Hematopoietic multipotent progenitor cell treated with erythropoietin and hydrocortisone succinate and interleukin-3 and kit ligand, for 17 days (in vitro differentiated cells): ENCODE measurements at regions not wholly inside any gene's neighbourhood (a gene's known extent, or its start where the extent isn't known, plus 50 kb on each side); places are given as distances from the start of the nearest gene placed in this dataset.

Source experiments
- DNase-seq: peaks from one replicate; pipeline ENCODE4 v3.0.0-alpha.2; 2015; ENCODE audit warnings: low spot score

- DNase-seq, result no peak
These were observed 282.8 kb upstream of the FOXQ1 start for GRCh38 chr6:1029141-1029540.

DNA sequence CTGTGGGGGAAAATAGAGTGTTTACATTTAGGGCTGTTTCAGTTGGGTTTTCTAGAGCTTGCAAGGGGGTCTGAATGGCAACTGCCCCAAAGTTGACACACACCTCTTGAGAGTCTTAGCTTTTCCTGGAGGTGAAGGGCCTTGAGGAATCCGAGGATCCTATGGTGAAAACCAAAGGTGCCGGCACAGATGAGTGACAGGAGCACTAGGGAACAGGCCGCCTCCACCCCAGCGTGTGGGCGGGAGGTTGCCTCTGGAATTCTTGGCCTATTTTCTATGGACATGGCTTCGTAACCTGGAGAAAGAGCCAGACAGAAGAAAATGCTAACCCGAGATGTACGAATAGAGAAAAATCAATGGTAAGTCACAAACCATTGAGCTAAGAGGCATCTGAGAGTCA is 283.2 kb upstream of the FOXQ1 start:
- no peak for DNase-seq

GRCh38 chr6:1027795-1028569 is 283.9 kb upstream of the FOXQ1 start:
- DNase-seq, result no peak

GRCh38 chr6:1027109-1027794 is 284.6 kb upstream of the FOXQ1 start:
- no peak for DNase-seq

DNA sequence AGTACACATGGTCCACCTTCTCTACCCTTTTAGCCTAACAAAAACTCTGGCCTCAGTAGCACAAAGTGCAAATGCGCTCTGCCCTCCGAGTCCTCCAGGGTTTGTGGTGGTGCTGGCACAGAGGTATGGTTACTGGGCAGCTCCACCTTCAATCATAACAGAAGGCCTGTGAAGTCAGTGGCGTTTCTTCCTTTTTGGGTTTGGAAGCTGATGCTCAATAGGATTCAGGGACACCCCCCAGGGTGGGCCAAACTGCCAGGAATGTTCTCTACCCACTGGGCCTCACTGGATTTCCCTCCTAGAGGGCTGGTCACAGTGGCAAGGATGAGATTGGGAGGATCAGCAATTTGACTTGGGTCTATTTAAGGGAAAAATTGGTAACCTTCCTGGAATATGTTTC is 286.1 kb upstream of the FOXQ1 start:
- no peak for DNase-seq

DNA sequence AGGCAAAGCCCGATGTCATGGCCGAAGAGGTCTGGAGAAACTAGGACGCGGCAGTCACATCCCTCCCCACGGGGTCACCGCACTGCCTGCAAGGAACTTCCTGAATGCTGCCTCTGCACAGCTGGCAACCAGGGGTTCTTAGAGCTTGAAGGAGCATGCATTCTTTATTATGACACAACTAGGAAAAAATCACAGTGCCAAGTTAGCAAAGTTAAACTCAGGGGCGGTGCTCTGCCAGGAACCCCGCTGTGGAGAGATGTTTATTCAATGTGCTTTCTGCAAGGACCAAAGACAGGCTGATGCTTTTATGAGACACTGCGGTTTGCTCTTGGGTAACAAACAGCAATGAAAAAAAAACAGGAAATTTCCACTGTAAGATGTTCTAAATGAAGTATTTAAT is 287.3 kb upstream of the FOXQ1 start:
- no peak for DNase-seq

DNA sequence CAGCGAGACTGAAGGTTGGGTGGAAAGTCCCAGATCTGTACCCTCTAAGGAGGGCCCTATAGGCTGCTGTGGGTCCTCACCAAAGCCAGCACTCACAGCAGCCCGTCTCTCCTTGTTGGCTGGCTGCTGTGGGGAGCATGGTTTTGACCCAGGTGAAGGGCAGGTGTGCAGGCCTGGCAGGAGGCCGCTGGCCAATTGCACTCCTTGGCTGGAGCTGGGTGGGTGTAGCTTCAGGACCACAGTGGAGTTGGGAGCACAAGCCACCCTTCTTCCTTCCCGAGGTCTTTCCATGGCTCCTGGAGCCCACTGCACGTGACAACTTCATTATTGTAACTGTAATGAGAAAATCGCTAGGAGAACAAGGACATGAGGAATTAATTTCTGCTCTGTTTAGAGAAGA is 287.7 kb upstream of the FOXQ1 start:
- DNase-seq, result no peak

GRCh38 chr6:1023229-1023628 is 288.7 kb upstream of the FOXQ1 start:
- DNase-seq, result no peak

GRCh38 chr6:1022719-1023118 is 289.2 kb upstream of the FOXQ1 start:
- DNase-seq, result no peak

GRCh38 chr6:1020837-1021236 is 291.1 kb upstream of the FOXQ1 start:
- no peak for DNase-seq

GRCh38 chr6:1020133-1020532 is 291.8 kb upstream of the FOXQ1 start:
- no peak for DNase-seq

GRCh38 chr6:1018041-1018440 is 293.9 kb upstream of the FOXQ1 start:
- no peak for DNase-seq

DNA sequence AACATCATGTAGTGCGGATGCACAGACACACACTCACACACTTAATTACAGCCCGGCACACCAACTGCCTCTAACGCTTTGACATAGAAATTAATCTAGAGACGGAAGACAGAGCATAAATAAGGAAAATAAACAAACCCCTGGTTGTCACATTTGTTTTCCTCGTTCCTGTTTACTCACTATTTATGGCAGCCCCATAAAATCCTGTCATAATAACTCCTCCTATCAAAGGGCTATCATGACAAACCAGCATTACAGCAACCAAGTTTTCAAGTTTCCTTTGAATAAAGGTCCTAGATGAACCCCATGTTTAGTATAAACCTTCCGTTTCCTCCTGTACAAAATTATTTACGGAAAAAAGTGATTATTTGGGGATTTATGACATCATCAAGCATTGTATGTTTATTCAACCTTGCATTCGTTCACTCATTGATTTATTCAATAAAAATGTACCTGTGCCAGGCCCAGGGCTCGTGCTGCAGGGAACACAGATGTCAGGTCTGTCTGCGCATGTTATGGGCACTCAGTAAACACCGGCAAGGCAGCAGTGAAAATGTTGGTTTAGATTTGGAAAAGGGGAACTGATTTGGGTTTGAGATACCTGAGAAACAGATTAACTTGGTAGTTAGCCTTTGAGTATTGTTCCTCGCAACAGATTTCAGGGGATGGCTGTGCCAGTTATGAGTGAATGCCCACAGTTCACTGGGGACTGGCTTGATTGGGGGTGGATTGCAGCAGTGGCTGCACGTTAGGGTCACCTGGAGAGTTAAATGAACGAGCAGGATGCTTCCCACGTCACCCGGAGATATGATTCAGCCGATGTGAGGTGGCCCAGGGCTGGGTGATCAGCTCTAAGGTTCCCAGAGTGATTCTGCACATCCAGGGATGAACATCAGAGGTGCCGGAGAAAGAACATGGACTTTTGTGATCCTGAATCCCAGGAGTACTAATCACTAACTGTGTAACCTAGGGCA is 295.3 kb upstream of the FOXQ1 start:
- no peak for DNase-seq

- no peak for DNase-seq
These were observed 296.1 kb upstream of the FOXQ1 start for GRCh38 chr6:1015825-1016224.

- DNase-seq, result no peak
These were observed 297.5 kb upstream of the FOXQ1 start for GRCh38 chr6:1014431-1014807.

- no peak for DNase-seq
These were observed 298.1 kb upstream of the FOXQ1 start for GRCh38 chr6:1013656-1014430.

GRCh38 chr6:1009103-1009502 is 302.8 kb upstream of the FOXQ1 start:
- no peak for DNase-seq

- DNase-seq, result no peak
These were observed 304.7 kb upstream of the FOXQ1 start for GRCh38 chr6:1007159-1007558.

DNA sequence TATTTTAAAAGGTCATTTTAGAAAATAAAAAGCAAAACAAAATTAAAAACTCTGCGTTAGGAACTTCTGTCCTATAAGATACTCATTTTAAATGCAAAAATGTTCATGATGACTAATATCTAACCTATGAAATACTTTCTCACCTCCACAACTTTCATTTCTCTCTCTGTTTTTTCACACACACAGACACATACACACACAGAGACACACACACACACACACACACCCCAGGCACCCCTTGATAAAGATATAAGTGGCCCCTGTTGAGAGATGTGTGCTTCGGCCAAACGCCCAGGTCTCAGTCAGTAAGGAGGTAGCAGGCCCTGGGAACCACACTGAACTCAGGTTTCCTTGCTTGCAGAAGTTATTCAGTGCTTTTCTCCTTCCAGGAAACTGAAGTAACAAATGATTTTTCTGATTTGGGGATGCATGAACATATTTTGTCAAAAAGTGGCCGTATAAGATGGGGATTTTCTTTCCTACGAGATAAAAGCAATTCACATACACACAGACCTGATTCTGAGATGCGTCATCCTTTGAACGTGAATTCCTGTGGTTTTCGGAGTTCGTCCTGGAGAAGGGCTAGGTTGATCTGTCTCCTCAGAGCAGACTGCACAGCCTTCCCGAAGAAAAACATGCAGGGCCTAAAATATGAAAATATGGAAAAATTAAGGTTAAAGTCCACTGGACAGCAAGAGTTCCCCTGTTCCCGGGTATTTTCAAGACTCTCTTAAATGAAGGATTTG is 306.8 kb upstream of the FOXQ1 start:
- no peak for DNase-seq

- no peak for DNase-seq
These were observed 308.3 kb upstream of the FOXQ1 start for GRCh38 chr6:1003394-1004160.
